ENCODE measurements at regions not wholly inside any gene's neighbourhood (a gene's known extent, or its start where the extent isn't known, plus 50 kb on each side); places are given as distances from the start of the nearest gene placed in this dataset.
"Not testable (repeated sequence)": the region's sequence is repeated elsewhere in the genome, so short reads cannot be mapped to it uniquely, and the experiment has no call there.

DNA sequence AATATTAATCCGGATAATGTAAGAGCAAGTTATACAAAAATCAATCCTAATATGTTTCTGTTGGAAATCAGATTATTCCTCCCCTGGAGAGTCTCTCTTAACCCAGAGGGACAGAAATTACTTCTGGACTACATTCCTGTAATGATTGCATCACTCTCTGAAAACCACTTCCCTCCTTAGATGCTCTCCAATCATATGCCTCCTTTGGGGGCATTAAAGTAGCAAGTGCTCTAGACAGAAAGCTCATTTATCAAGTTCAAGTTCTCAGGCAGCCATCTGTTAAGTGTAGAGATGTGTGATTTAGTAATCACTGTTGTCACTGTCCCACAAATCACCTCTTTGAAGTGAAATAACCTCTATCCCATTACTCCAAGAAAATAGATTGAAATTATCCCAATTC, 247.1 kb downstream of the SLCO4C1 start:
- DNase-seq (ENCODE audit: low spot score), result no peak

- not testable (repeated sequence) for DNase-seq (ENCODE audit: low spot score)
These were observed 249.0 kb downstream of the SLCO4C1 start for GRCh38 chr5:102047073-102047472.

- DNase-seq (ENCODE audit: low spot score), result no peak
These were observed 255.8 kb downstream of the SLCO4C1 start for GRCh38 chr5:102040326-102040725.

DNA sequence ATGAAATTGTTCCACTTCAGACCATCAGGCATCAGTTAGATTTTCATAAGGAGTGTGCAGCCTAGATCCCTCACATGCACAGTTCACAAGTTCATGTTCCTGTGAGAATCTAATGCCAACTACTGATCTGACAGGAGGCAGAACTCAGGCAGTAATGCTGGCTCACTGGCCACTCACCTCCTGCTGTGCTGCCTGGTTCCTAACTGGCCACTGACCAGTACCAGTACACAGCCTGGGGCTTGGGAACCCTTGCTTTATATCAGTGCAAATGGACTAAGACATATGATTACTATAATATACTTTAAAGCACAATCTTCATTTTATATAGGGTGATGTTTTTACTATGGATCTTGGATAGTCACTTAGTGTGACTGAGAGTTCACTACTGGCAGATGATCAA, 259.2 kb downstream of the SLCO4C1 start:
- DNase-seq (ENCODE audit: low spot score), result no peak

GRCh38 chr5:102031711-102032110, 264.4 kb downstream of the SLCO4C1 start:
- no peak for DNase-seq (ENCODE audit: low spot score)

- DNase-seq (ENCODE audit: low spot score), result no peak
These were observed 277.4 kb downstream of the SLCO4C1 start for GRCh38 chr5:102018690-102019089.

- no peak for DNase-seq (ENCODE audit: low spot score)
These were observed 277.8 kb downstream of the SLCO4C1 start for GRCh38 chr5:102018279-102018678.

- DNase-seq (ENCODE audit: low spot score), result no peak
These were observed 281.7 kb downstream of the SLCO4C1 start for GRCh38 chr5:102014371-102014770.

DNA sequence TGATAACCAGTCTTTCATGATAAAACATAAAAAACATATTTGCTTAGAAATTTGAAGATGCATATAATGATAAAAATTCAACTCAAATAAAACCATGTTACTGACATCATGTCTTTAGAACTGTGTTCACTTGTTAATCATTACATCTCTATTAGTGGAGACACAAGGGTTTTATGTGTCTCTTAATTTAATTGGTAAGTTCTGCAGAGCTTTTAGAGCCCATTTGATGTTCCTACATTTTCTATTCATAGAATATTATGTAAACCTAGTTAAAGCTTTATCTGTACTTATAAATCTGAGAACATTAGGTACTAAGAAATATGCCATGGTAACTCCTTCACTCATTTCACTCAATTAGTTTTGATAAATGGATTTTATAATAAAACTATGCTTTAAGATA, 285.4 kb downstream of the SLCO4C1 start:
- no peak for DNase-seq (ENCODE audit: low spot score)

DNA sequence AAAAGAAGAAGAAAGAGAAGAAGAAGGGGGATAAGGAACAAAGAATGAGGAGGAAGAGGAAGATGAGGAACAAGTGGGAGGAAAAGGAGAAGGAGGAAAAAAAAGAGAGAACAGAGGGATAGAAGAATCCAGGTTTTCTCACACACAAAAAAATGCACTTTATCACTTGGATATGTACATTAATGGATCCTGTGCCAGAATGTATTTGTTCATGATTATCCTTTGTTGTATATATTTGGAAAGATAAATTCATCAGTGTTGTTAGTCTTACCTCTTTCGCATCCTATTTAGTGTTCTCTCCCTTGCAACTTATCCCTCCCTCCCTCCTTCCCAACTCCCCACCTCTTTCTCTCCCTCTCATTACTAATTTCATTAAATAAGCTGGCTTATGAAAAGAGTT, 298.8 kb downstream of the SLCO4C1 start:
- DNase-seq (ENCODE audit: low spot score), result no peak

GRCh38 chr5:101995585-101995984, 300.5 kb downstream of the SLCO4C1 start:
- DNase-seq (ENCODE audit: low spot score), result no peak

- no peak for DNase-seq (ENCODE audit: low spot score)
These were observed 304.6 kb downstream of the SLCO4C1 start for GRCh38 chr5:101991486-101991885.

GRCh38 chr5:101989659-101990058, 306.4 kb downstream of the SLCO4C1 start:
- no peak for DNase-seq (ENCODE audit: low spot score)

GRCh38 chr5:101977729-101978345, 318.2 kb downstream of the SLCO4C1 start:
- peak; percentile 38 for DNase-seq (ENCODE audit: low spot score)

- no peak for DNase-seq (ENCODE audit: low spot score)
These were observed 319.2 kb downstream of the SLCO4C1 start for GRCh38 chr5:101976933-101977332.

GRCh38 chr5:101969742-101970141, 326.3 kb downstream of the SLCO4C1 start:
- DNase-seq (ENCODE audit: low spot score), result no peak

- DNase-seq (ENCODE audit: low spot score), result no peak
These were observed 329.6 kb downstream of the SLCO4C1 start for GRCh38 chr5:101966476-101966875.

DNA sequence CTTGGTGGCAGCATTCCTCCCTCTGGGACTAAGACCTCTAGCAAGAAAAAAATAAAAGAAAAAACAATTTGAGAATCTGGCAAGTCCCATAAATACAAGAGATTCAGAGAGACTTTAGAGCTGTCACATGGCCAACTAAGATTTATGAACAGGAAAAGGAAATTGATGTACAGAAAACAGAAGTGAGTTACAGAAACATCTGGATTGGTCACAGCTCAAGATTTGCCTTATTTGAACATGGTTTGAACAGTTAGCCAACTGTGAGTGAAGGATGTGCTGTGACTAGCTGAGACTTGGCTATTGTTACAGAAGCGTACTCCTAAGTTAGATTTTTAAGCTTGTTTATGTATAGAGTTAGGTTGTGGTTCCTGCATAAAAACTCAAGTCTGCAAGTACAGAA, 340.2 kb downstream of the SLCO4C1 start:
- DNase-seq (ENCODE audit: low spot score), result no peak

DNA sequence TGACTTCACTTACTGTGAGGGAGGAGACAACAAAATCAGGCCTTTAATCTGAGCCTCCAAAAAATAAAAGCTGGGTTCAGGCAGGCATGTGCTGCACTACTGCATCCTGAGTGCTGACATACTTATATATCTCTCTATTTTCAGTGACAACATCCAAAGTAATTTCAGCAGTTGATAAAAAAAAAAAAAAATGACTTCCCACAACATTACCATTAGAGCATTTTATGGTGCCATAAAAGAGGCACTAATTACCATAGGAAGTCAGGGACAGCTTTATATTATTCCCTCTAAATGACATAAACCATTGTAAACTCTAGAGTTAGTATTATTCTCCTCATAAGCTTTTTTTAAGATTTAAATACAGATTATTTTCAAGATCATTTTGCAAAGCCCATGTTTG, 346.1 kb downstream of the SLCO4C1 start:
- DNase-seq (ENCODE audit: low spot score), result no peak

DNA sequence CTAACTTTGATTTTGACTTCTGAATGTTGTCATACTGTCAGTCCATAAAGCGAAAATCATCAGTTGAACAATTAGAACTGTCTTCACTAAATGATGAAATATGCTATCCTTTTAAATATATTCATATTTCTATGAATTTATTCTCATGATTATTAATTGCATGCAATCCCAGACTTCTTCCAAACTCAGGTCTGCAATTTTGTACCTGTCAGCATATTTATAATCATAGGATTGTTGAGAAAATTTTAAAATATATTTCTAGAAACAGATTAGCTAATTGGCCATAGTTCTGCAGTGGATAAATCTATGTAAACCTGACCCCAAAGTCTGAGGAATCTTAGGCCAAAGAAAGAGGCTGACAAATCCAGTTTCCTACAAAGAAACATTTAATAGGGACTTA, 347.5 kb downstream of the SLCO4C1 start:
- DNase-seq (ENCODE audit: low spot score), result no peak

DNA sequence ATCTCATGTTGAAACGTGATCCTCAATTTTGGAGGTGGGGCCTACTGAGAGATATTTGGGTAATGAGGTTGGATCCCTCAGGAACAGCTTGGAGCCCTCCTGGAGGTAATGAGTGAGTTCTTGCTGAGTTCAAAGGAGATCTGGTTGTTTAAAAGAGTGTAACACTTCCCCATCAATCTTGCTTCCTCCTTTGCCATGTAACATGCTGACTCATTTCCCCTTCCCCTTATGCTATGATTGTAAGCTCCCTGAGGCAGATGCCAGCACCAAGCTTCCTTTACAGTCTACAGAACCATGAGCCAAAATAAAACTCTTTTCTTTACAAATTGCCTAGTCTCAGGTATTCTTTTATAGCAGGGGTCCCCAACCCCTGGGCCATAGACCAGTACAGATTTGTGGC, 352.3 kb downstream of the SLCO4C1 start:
- no peak for DNase-seq (ENCODE audit: low spot score)

GRCh38 chr5:101942321-101942882, 353.7 kb downstream of the SLCO4C1 start:
- DNase-seq (ENCODE audit: low spot score), result peak; percentile 9

- DNase-seq (ENCODE audit: low spot score), result no peak
These were observed 359.0 kb downstream of the SLCO4C1 start for GRCh38 chr5:101937041-101937440.

GRCh38 chr5:101935086-101935485, 361.0 kb downstream of the SLCO4C1 start:
- DNase-seq (ENCODE audit: low spot score), result no peak
